ENCODE measurements at regions not wholly inside any gene's neighbourhood (a gene's known extent, or its start where the extent isn't known, plus 50 kb on each side); places are given as distances from the start of the nearest gene placed in this dataset.

DNA sequence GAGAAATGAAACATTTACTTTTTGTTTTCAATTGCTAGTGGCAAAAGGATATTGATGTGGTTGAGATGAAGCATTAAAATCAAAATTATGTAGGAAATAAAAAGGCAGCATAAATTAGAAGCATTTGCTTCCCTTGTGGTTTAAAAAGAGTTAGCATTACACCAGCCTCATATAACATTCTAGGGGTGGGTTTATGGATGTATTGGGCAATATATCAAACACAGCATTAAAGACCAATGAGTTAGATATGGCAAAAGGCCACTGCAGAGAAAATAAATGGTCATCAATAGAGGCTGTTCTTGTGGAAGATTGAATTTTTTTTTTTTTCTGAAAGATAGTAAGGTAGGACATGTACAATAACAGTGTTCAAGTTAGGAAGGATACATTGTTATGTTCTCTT is 473.0 kb downstream of the TLR4 start:
- H3K4me3 ChIP-seq (ENCODE audit: low read length in 3 of 3) = no peak overlapping the region
- H3K9ac ChIP-seq (ENCODE audit: low read depth in 1 of 3, low read length in 3 of 3) = no peak overlapping the region
- no peaks in the 10 kb centered on the region for H3K27me3 ChIP-seq (ENCODE audit: control insufficient read depth in 3 of 3, insufficient read depth in 3 of 3, low read length in 3 of 3)
- H3K36me3 ChIP-seq (ENCODE audit: control insufficient read depth in 3 of 3, insufficient read depth in 3 of 3, low read length in 3 of 3) = no peaks in the 10 kb centered on the region
- no peak overlapping the region for H3K27ac ChIP-seq (ENCODE audit: low read depth, low read length)
- H3K4me1 ChIP-seq (ENCODE audit: control insufficient read depth in 3 of 3, insufficient read depth in 3 of 3, low read length in 3 of 3) = no peaks in the 10 kb centered on the region
- no peaks in the 10 kb centered on the region for H3K9me3 ChIP-seq (ENCODE audit: control insufficient read depth in 3 of 3, low read length in 3 of 3)

DNA sequence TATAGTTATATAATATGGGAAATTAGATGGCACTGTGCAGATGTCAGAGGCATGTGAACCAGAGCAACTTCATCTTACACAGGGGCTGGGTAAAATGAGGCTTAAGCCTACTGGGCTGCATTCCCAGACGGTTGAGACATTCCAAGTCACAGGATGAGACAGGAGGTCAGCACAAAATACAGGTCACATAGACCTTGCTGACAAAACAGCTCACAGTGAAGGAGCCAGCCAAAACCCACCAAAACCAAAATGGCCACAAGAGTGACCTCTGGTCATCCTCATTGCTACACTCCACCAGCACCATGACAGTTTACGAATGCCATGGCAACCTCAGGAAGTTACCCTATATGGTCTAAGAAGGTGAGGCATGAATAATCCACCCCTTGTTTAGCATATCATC is 479.4 kb downstream of the TLR4 start:
- H3K27ac ChIP-seq (ENCODE audit: low read depth, low read length) = no peak overlapping the region
- H3K4me1 ChIP-seq (ENCODE audit: control insufficient read depth in 3 of 3, insufficient read depth in 3 of 3, low read length in 3 of 3) = no peaks in the 10 kb centered on the region
- no peak overlapping the region for H3K9ac ChIP-seq (ENCODE audit: low read depth in 1 of 3, low read length in 3 of 3)
- no peak overlapping the region for H3K4me3 ChIP-seq (ENCODE audit: low read length in 3 of 3)
- H3K9me3 ChIP-seq (ENCODE audit: control insufficient read depth in 3 of 3, low read length in 3 of 3) = no peaks in the 10 kb centered on the region
- no peaks in the 10 kb centered on the region for H3K36me3 ChIP-seq (ENCODE audit: control insufficient read depth in 3 of 3, insufficient read depth in 3 of 3, low read length in 3 of 3)
- no peaks in the 10 kb centered on the region for H3K27me3 ChIP-seq (ENCODE audit: control insufficient read depth in 3 of 3, insufficient read depth in 3 of 3, low read length in 3 of 3)

DNA sequence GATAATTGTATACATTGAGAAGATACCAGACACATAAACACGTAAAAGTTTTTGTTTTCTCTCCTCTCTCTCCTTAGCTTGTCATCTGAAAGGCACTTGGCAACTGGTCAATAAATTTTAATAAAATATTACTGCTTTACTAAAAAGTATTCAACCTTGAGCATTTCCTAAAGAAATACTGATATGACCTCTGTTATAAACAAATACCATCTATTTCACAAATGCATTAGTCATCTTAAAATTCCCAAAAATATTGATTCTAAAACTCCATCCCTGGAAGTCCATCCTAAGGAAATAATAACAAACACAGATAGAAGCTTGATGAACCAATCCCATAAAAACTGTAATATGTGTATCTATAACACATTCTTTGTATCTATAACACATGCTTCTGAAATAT is 483.2 kb downstream of the TLR4 start:
- Histone ChIP-seq H3K9me3 (ENCODE audit: control insufficient read depth in 3 of 3, low read length in 3 of 3) (no peaks in the 10 kb centered on the region), H3K27ac (ENCODE audit: low read depth, low read length) (no peak overlapping the region), H3K27me3 (ENCODE audit: control insufficient read depth in 3 of 3, insufficient read depth in 3 of 3, low read length in 3 of 3) (no peaks in the 10 kb centered on the region), H3K4me1 (ENCODE audit: control insufficient read depth in 3 of 3, insufficient read depth in 3 of 3, low read length in 3 of 3) (no peaks in the 10 kb centered on the region), H3K4me3 (ENCODE audit: low read length in 3 of 3) (no peak overlapping the region), H3K9ac (ENCODE audit: low read depth in 1 of 3, low read length in 3 of 3) (no peak overlapping the region), H3K36me3 (ENCODE audit: control insufficient read depth in 3 of 3, insufficient read depth in 3 of 3, low read length in 3 of 3) (no peaks in the 10 kb centered on the region)

DNA sequence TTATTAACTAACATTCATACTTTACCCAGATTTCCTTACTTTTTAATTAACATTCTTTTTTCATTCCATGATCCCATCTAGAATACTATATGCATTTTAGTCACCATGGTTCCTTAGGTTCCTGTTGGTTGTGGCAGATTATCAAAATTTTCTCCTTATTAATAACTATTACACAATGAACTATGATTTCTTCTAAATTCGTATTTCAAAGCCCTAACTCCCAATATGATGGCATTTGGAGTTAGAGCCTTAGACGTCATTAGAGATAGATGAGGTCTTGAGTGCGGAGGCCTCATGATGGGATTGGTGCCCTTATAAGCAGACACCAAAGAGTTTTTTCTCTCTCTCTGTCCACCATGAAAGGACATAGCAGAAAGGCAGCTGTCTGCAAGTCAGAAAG is 485.4 kb downstream of the TLR4 start:
- H3K4me1 ChIP-seq (ENCODE audit: control insufficient read depth in 3 of 3, insufficient read depth in 3 of 3, low read length in 3 of 3) = no peaks in the 10 kb centered on the region
- H3K27me3 ChIP-seq (ENCODE audit: control insufficient read depth in 3 of 3, insufficient read depth in 3 of 3, low read length in 3 of 3) = no peaks in the 10 kb centered on the region
- no peaks in the 10 kb centered on the region for H3K36me3 ChIP-seq (ENCODE audit: control insufficient read depth in 3 of 3, insufficient read depth in 3 of 3, low read length in 3 of 3)
- H3K9me3 ChIP-seq (ENCODE audit: control insufficient read depth in 3 of 3, low read length in 3 of 3) = no peaks in the 10 kb centered on the region
- no peak overlapping the region for H3K4me3 ChIP-seq (ENCODE audit: low read length in 3 of 3)
- H3K9ac ChIP-seq (ENCODE audit: low read depth in 1 of 3, low read length in 3 of 3) = no peak overlapping the region
- H3K27ac ChIP-seq (ENCODE audit: low read depth, low read length) = no peak overlapping the region

DNA sequence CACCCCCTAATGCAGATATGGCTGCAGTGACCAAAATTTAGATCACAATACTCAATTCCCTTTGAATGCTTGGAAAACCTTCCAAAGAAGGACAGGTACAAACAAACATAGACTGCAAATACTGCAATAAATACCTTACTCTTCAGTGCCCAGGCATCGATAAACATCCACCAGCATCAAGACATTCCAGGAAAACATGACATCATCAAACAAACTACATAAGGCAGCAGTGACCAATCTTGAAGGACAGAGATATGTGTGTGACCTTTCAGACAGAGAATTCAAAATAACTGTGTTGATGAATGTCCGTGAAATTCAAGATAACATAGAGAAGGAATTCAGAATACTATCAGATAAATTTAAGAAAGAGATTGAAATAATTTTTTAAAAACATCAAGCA is 488.6 kb downstream of the TLR4 start:
- Histone ChIP-seq H3K36me3 (ENCODE audit: control insufficient read depth in 3 of 3, insufficient read depth in 3 of 3, low read length in 3 of 3) (no peaks in the 10 kb centered on the region), H3K9me3 (ENCODE audit: control insufficient read depth in 3 of 3, low read length in 3 of 3) (no peaks in the 10 kb centered on the region), H3K4me3 (ENCODE audit: low read length in 3 of 3) (no peak overlapping the region), H3K27me3 (ENCODE audit: control insufficient read depth in 3 of 3, insufficient read depth in 3 of 3, low read length in 3 of 3) (no peaks in the 10 kb centered on the region), H3K9ac (ENCODE audit: low read depth in 1 of 3, low read length in 3 of 3) (no peak overlapping the region), H3K4me1 (ENCODE audit: control insufficient read depth in 3 of 3, insufficient read depth in 3 of 3, low read length in 3 of 3) (no peaks in the 10 kb centered on the region), H3K27ac (ENCODE audit: low read depth, low read length) (no peak overlapping the region)

DNA sequence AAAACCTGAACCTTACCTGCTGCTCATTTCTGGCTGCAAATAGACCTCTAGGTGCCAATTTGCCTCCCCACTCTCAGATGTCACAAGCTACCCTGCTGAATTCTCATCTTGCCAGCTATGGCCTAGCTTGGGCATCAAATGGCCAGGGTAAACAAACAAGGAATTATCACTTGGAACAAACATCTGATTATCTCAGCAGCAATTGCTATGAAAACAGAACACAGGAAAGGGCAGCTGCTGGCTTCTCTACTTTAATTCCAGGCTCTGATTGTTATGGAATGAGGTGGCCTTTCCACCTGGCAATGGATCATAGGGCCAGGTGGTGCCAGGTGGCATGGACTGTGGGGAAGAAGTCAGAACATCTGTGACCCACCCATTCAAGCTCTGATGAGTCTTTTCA is 505.1 kb downstream of the TLR4 start:
- Histone ChIP-seq H3K9ac (ENCODE audit: low read depth in 1 of 3, low read length in 3 of 3) (no peak overlapping the region), H3K4me3 (ENCODE audit: low read length in 3 of 3) (no peak overlapping the region), H3K9me3 (ENCODE audit: control insufficient read depth in 3 of 3, low read length in 3 of 3) (no peaks in the 10 kb centered on the region), H3K27ac (ENCODE audit: low read depth, low read length) (no peak overlapping the region), H3K36me3 (ENCODE audit: control insufficient read depth in 3 of 3, insufficient read depth in 3 of 3, low read length in 3 of 3) (no peaks in the 10 kb centered on the region), H3K4me1 (ENCODE audit: control insufficient read depth in 3 of 3, insufficient read depth in 3 of 3, low read length in 3 of 3) (no peaks in the 10 kb centered on the region), H3K27me3 (ENCODE audit: control insufficient read depth in 3 of 3, insufficient read depth in 3 of 3, low read length in 3 of 3) (no peaks in the 10 kb centered on the region)

DNA sequence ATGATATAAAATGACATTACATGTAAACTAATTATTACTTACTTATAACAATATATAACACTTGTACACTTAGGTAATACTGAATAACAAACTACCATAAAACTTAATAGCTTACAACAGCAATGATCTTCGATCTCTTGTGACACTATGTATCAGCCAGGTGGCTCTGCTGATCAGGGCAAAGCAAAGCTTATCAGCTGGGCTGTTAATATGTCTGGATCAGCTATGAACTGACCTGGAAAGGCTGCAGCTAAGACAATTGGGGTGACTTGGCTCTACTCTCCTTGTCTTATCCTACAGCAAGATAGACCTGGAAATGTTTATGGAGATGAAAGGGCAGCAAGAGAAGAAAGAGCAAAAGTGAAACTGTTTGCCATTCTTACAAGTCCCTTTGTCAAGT is 511.3 kb downstream of the TLR4 start:
- no peaks in the 10 kb centered on the region for H3K27me3 ChIP-seq (ENCODE audit: control insufficient read depth in 3 of 3, insufficient read depth in 3 of 3, low read length in 3 of 3)
- no peaks in the 10 kb centered on the region for H3K9me3 ChIP-seq (ENCODE audit: control insufficient read depth in 3 of 3, low read length in 3 of 3)
- H3K4me3 ChIP-seq (ENCODE audit: low read length in 3 of 3) = no peak overlapping the region
- H3K36me3 ChIP-seq (ENCODE audit: control insufficient read depth in 3 of 3, insufficient read depth in 3 of 3, low read length in 3 of 3) = no peaks in the 10 kb centered on the region
- no peaks in the 10 kb centered on the region for H3K4me1 ChIP-seq (ENCODE audit: control insufficient read depth in 3 of 3, insufficient read depth in 3 of 3, low read length in 3 of 3)
- no peak overlapping the region for H3K27ac ChIP-seq (ENCODE audit: low read depth, low read length)
- no peak overlapping the region for H3K9ac ChIP-seq (ENCODE audit: low read depth in 1 of 3, low read length in 3 of 3)

DNA sequence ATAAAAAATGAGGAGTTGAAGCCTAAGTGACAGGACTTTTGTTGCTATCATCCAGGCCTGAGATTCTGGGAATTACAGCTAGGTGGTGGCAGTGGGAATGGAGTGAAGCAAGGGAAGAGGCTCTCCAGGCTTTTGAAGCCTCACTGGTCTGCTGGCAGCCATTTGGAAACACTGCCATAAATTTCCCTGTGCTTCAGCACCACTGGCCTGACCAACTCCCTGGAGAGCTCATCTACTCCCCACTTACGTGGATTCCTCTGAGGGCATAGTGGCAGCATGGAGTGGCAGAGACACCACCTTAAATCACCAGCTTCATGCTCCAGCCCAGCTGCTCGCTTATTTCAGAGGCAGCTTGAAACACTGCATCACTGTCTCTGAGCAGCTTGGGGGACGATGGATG is 518.2 kb downstream of the TLR4 start:
- Histone ChIP-seq H3K36me3 (ENCODE audit: control insufficient read depth in 3 of 3, insufficient read depth in 3 of 3, low read length in 3 of 3) (no peaks in the 10 kb centered on the region), H3K4me1 (ENCODE audit: control insufficient read depth in 3 of 3, insufficient read depth in 3 of 3, low read length in 3 of 3) (no peaks in the 10 kb centered on the region), H3K27me3 (ENCODE audit: control insufficient read depth in 3 of 3, insufficient read depth in 3 of 3, low read length in 3 of 3) (no peaks in the 10 kb centered on the region), H3K9ac (ENCODE audit: low read depth in 1 of 3, low read length in 3 of 3) (no peak overlapping the region), H3K9me3 (ENCODE audit: control insufficient read depth in 3 of 3, low read length in 3 of 3) (no peaks in the 10 kb centered on the region), H3K27ac (ENCODE audit: low read depth, low read length) (no peak overlapping the region), H3K4me3 (ENCODE audit: low read length in 3 of 3) (no peak overlapping the region)

DNA sequence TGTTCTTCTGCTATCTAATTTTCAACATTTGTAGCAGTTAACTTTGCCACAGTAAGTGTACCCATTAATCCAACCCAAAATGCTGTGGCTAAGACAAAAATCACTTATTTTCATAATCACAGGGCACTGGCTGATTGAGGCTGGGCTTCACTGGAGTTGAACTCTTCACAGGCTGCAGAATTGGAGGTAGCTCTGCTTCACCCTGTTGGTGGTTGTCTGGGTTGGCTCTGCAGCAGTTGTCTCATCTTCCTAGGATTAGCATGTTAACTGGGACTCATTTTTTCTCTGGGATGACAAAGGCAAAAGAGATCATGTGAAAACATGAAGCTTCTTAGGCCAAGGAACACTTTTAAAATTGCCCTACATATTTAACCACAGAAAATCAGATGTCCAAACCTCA is 518.9 kb downstream of the TLR4 start:
- Histone ChIP-seq H3K4me1 (ENCODE audit: control insufficient read depth in 3 of 3, insufficient read depth in 3 of 3, low read length in 3 of 3) (no peaks in the 10 kb centered on the region), H3K27me3 (ENCODE audit: control insufficient read depth in 3 of 3, insufficient read depth in 3 of 3, low read length in 3 of 3) (no peaks in the 10 kb centered on the region), H3K9ac (ENCODE audit: low read depth in 1 of 3, low read length in 3 of 3) (no peak overlapping the region), H3K27ac (ENCODE audit: low read depth, low read length) (no peak overlapping the region), H3K36me3 (ENCODE audit: control insufficient read depth in 3 of 3, insufficient read depth in 3 of 3, low read length in 3 of 3) (no peaks in the 10 kb centered on the region), H3K9me3 (ENCODE audit: control insufficient read depth in 3 of 3, low read length in 3 of 3) (no peaks in the 10 kb centered on the region), H3K4me3 (ENCODE audit: low read length in 3 of 3) (no peak overlapping the region)

DNA sequence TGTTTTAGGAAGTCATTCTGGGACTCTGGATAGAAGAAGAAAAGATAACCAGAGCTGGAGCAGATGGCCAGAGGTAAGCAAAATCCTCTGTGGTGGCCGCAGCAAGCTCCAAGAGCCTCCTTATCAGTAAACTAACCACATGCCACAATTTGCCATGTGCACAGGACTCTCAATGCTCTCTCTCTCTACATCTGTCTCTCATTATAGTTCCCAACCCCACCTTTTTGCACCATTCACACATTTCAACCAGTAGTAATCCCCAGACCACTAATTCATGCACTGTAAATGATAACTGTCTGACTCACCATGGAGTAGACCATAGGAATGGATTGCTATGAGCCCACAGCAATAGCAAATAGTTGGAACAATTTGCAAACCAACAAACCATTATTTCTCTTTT is 526.1 kb downstream of the TLR4 start:
- H3K36me3 ChIP-seq (ENCODE audit: control insufficient read depth in 3 of 3, insufficient read depth in 3 of 3, low read length in 3 of 3) = no peaks in the 10 kb centered on the region
- no peak overlapping the region for H3K27ac ChIP-seq (ENCODE audit: low read depth, low read length)

DNA sequence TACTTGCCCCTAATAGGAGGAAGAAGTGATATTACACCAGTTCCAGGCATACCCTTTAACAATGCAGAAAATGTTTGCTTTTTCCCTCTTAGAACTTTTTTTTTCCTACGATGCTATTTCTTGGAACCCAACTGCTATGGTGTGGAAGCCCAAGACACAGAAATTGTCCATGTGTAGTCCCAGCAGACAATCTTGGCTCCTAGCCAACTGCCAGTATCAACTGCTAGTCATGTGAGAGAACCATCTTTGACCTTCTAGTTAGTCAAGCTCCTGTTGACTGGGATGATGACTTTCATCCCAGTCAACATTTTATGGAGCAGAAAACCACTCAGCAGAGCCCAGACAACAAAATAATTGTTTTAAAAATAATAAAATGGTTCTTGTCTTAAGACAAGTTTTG is 532.4 kb downstream of the TLR4 start:
- H3K27ac ChIP-seq (ENCODE audit: low read depth, low read length) = no peak overlapping the region
- H3K27me3 ChIP-seq (ENCODE audit: control insufficient read depth in 3 of 3, insufficient read depth in 3 of 3, low read length in 3 of 3) = no peaks in the 10 kb centered on the region
- H3K4me3 ChIP-seq (ENCODE audit: low read length in 3 of 3) = no peak overlapping the region
- no peaks in the 10 kb centered on the region for H3K4me1 ChIP-seq (ENCODE audit: control insufficient read depth in 3 of 3, insufficient read depth in 3 of 3, low read length in 3 of 3)
- peaks cover 0 to 5% (median 0%) of the 10 kb centered on the region in 3 donors for H3K9me3 ChIP-seq (ENCODE audit: control insufficient read depth in 3 of 3, low read length in 3 of 3)
- no peak overlapping the region for H3K9ac ChIP-seq (ENCODE audit: low read depth in 1 of 3, low read length in 3 of 3)
- no peaks in the 10 kb centered on the region for H3K36me3 ChIP-seq (ENCODE audit: control insufficient read depth in 3 of 3, insufficient read depth in 3 of 3, low read length in 3 of 3)

More for the DNA sequence above, 526.1 kb downstream of the TLR4 start:
- Histone ChIP-seq H3K9me3 (ENCODE audit: control insufficient read depth in 3 of 3, low read length in 3 of 3) (no peaks in the 10 kb centered on the region), H3K9ac (ENCODE audit: low read depth in 1 of 3, low read length in 3 of 3) (no peak overlapping the region), H3K4me1 (ENCODE audit: control insufficient read depth in 3 of 3, insufficient read depth in 3 of 3, low read length in 3 of 3) (no peaks in the 10 kb centered on the region), H3K27me3 (ENCODE audit: control insufficient read depth in 3 of 3, insufficient read depth in 3 of 3, low read length in 3 of 3) (no peaks in the 10 kb centered on the region), H3K4me3 (ENCODE audit: low read length in 3 of 3) (no peak overlapping the region)
